Liver (tissue), 8 donors: ENCODE measurements at regions not wholly inside any gene's neighbourhood (a gene's known extent, or its start where the extent isn't known, plus 50 kb on each side); places are given as distances from the start of the nearest gene placed in this dataset.

Experiments
- DNase-seq: peaks from one replicate; pipeline ENCODE4 v3.0.0-alpha.2; 2017; ENCODE audit warnings: low spot score
- H3K27ac ChIP-seq, 2 donors: one replicate each; pipeline ENCODE4 v1.7.0; 2013; ENCODE audit warnings: inconsistent platforms in 2 of 2, low read length in 2 of 2, control low read depth in 1 of 2, low read depth in 1 of 2, mild to moderate bottlenecking in 1 of 2
- H3K27me3 ChIP-seq, 4 donors: one replicate each; pipeline versions ENCODE4 v1.6.1 to v1.7.0; 2013; ENCODE audit warnings: low read length in 3 of 4, inconsistent platforms in 1 of 4, mild to moderate bottlenecking in 1 of 4, moderate library complexity in 1 of 4; ENCODE audit not compliant: control insufficient read depth in 4 of 4, insufficient read depth in 4 of 4
- H3K36me3 ChIP-seq, 4 donors: one replicate each; pipeline versions ENCODE4 v1.6.1 to v1.7.0; 2013; ENCODE audit warnings: low read length in 3 of 4, mild to moderate bottlenecking in 3 of 4, low read depth in 1 of 4, moderate library complexity in 1 of 4; ENCODE audit not compliant: control insufficient read depth in 4 of 4, insufficient read depth in 3 of 4
- H3K4me1 ChIP-seq, 4 donors: one replicate each; pipeline versions ENCODE4 v1.6.1 to v1.7.0; 2013; ENCODE audit warnings: low read length in 3 of 4, mild to moderate bottlenecking in 3 of 4, moderate library complexity in 1 of 4; ENCODE audit not compliant: control insufficient read depth in 4 of 4, insufficient read depth in 4 of 4
- H3K4me3 ChIP-seq, 3 donors: one replicate each; pipeline versions ENCODE4 v1.6.1 to v1.7.0; 2013; ENCODE audit warnings: low read length in 3 of 3, control low read depth in 1 of 3, low read depth in 1 of 3, mild to moderate bottlenecking in 1 of 3
- H3K9ac ChIP-seq, 2 donors: one replicate each; pipeline ENCODE4 v1.7.0; 2013; ENCODE audit warnings: low read length in 2 of 2, mild to moderate bottlenecking in 2 of 2, moderate library complexity in 2 of 2, control low read depth in 1 of 2, low read depth in 1 of 2
- H3K9me3 ChIP-seq, 4 donors: one replicate each; pipeline versions ENCODE4 v1.6.1 to v1.7.0; 2013; ENCODE audit warnings: low read length in 3 of 4; ENCODE audit not compliant: control insufficient read depth in 4 of 4
- ATF3 ChIP-seq: IDR thresholded peaks from 2 replicates; pipeline ENCODE4 v1.6.1; 2016; ENCODE audit warnings: antibody characterized with exemption
- FOXA1 ChIP-seq: IDR thresholded peaks from 2 replicates; pipeline ENCODE4 v1.6.1; 2016; ENCODE audit warnings: antibody characterized with exemption
- FOXA2 ChIP-seq: IDR thresholded peaks from 2 replicates; pipeline ENCODE4 v1.6.1; 2016; ENCODE audit warnings: antibody characterized with exemption
- HNF4A ChIP-seq, 2 donors: conservative IDR thresholded peaks; 2 replicates each; pipeline ENCODE4 v1.6.1; 2016; ENCODE audit warnings: antibody characterized with exemption in 2 of 2, mild to moderate bottlenecking in 2 of 2
- JUND ChIP-seq, 2 donors: IDR thresholded peaks; 2 replicates each; pipeline ENCODE4 v1.6.1; 2016; ENCODE audit warnings: antibody characterized with exemption in 2 of 2
- SP1 ChIP-seq: IDR thresholded peaks from 2 replicates; pipeline ENCODE4 v1.6.1; 2018; ENCODE audit warnings: antibody characterized with exemption, mild to moderate bottlenecking
- TAF1 ChIP-seq: conservative IDR thresholded peaks from 2 replicates; pipeline ENCODE4 v1.6.1; 2016; ENCODE audit warnings: antibody characterized with exemption, mild to moderate bottlenecking
- ZBTB33 ChIP-seq: IDR thresholded peaks from 2 replicates; pipeline ENCODE4 v1.6.1; 2016; ENCODE audit warnings: antibody characterized with exemption
- WGBS: extraction: QIAGEN DNeasy Blood & Tissue Kit; methylation state at CpG from one replicate; pipeline ENCODE4 v1.1.7; 2013; 5-methylcytosine and 5-hydroxymethylcytosine counted together
- TF ChIP-seq, protein P1 (sequence below): fragments of 150-350 bp; IDR thresholded peaks from 2 replicates; pipeline ENCODE4 v1.5.1; 2017; ENCODE audit warnings: improper control_type of control experiment, low read depth, low read length; ENCODE audit not compliant: missing input control
- donor health status: healthy.
- donor health status: healthy.
- donor health status: healthy.
- donor health status: healthy.
- donor health status: healthy.

GRCh38 chr2:15802657-15803542 lies 137.4 kb upstream of the MYCN start:
- Histone ChIP-seq H3K27me3 (no peaks in the 10 kb centered on the region), H3K9me3 (no peaks in the 10 kb centered on the region), H3K4me1 (no peaks in the 10 kb centered on the region), H3K4me3 (no peak overlapping the region), H3K9ac (no peak overlapping the region), H3K27ac (no peak overlapping the region), H3K36me3 (no peaks in the 10 kb centered on the region)
- TF ChIP-seq ZBTB33 (no peak), HNF4A (conservative IDR thresholded peaks at IDR 0.05) (peak in 1 of 2 donors; percentile 37), ATF3 (no peak)
- DNase-seq, result no peak
- 79% methylated on average over 10 of the region's 10 CpGs for WGBS

DNA sequence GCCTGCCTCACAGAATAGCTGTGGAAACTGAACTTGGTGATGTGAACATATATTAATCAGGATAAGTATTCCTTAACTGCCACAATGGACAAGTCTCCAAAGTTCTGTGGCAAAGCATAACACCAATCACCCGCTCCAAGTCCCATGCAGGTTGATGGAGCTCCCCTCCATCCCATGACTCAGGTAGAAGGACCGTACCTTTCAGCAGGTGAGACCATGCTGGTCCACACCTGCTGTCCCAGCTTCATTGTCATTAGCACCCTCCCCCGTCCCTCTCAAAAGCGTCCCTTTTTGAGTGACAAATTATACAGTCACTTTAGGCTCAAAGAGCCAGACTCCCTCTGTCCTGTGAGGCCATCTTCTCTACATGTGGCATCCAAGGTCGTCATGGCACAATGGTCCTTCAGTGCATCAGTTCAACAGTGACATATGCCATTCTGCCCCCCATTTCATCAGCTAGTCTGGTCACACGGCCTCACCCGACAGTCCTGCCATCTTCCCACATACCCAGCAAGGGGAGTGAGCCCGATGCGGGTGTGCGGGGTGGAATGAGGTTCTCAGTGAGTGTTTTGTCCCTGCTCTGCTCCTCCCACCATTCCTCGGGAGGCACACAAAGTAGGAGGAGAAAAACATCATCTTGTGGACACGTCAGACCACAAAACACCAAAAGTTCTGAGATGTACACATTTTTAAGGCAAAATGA lies 136.7 kb upstream of the MYCN start:
- WGBS, result 94% methylated on average over 12 of the region's 12 CpGs
- Histone ChIP-seq H3K4me1 (no peaks in the 10 kb centered on the region), H3K4me3 (no peak overlapping the region), H3K9ac (no peak overlapping the region), H3K9me3 (no peaks in the 10 kb centered on the region), H3K27me3 (no peaks in the 10 kb centered on the region), H3K36me3 (no peaks in the 10 kb centered on the region), H3K27ac (no peak overlapping the region)
- TF ChIP-seq FOXA2 (no peak), TAF1 (no peak), SP1 (no peak), FOXA1 (no peak), ZBTB33 (no peak), JUND (IDR thresholded peaks at IDR 0.05) (no peak), ATF3 (no peak)
- TF ChIP-seq, protein P1, sequence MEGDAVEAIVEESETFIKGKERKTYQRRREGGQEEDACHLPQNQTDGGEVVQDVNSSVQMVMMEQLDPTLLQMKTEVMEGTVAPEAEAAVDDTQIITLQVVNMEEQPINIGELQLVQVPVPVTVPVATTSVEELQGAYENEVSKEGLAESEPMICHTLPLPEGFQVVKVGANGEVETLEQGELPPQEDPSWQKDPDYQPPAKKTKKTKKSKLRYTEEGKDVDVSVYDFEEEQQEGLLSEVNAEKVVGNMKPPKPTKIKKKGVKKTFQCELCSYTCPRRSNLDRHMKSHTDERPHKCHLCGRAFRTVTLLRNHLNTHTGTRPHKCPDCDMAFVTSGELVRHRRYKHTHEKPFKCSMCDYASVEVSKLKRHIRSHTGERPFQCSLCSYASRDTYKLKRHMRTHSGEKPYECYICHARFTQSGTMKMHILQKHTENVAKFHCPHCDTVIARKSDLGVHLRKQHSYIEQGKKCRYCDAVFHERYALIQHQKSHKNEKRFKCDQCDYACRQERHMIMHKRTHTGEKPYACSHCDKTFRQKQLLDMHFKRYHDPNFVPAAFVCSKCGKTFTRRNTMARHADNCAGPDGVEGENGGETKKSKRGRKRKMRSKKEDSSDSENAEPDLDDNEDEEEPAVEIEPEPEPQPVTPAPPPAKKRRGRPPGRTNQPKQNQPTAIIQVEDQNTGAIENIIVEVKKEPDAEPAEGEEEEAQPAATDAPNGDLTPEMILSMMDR, result no peak
- no peak for DNase-seq
